ENCODE measurements at regions not wholly inside any gene's neighbourhood (a gene's known extent, or its start where the extent isn't known, plus 50 kb on each side); places are given as distances from the start of the nearest gene placed in this dataset.

DNA sequence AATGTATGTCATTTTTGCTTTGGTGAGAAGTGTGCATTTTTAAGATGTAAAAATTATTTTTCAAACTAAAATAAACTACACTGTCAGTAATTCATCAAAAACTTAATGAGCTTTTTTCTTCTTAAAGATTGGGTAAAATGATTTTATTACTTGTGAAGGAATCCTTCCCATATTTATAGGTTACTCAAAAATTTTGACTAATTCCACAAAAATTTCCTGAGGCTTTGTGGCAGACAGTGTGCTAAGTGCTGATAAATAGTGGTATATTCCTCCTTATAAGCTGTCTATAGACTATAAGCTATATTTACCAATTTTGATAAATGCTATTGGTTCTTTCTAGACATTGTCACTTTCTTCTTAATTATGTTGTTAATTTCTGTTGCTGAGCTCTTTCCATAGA lies 284.5 kb upstream of the SEMA6D start:
- TF ChIP-seq, protein P1, sequence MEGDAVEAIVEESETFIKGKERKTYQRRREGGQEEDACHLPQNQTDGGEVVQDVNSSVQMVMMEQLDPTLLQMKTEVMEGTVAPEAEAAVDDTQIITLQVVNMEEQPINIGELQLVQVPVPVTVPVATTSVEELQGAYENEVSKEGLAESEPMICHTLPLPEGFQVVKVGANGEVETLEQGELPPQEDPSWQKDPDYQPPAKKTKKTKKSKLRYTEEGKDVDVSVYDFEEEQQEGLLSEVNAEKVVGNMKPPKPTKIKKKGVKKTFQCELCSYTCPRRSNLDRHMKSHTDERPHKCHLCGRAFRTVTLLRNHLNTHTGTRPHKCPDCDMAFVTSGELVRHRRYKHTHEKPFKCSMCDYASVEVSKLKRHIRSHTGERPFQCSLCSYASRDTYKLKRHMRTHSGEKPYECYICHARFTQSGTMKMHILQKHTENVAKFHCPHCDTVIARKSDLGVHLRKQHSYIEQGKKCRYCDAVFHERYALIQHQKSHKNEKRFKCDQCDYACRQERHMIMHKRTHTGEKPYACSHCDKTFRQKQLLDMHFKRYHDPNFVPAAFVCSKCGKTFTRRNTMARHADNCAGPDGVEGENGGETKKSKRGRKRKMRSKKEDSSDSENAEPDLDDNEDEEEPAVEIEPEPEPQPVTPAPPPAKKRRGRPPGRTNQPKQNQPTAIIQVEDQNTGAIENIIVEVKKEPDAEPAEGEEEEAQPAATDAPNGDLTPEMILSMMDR (conservative IDR thresholded peaks at IDR 0.05; ENCODE audit: low read depth, low read length), result no peak
- TF ChIP-seq EZH2phosphoT487 (IDR thresholded peaks at IDR 0.05; ENCODE audit: borderline replicate concordance, low read length) (no peak), EZH2 (IDR thresholded peaks at IDR 0.05; ENCODE audit: low read length, unreplicated experiment) (no peak)

Data from PC-3 (cell line).